H1 (cell line): ENCODE measurements at regions not wholly inside any gene's neighbourhood (a gene's known extent, or its start where the extent isn't known, plus 50 kb on each side); places are given as distances from the start of the nearest gene placed in this dataset.

Experiments
- CTCF ChIA-PET: fragments of 300-600 bp; sonication (Branson Sonifier 250); formaldehyde crosslinking; loops from one replicate; lab custom pipeline; 2021; ENCODE audit not compliant: partially characterized antibody; lab: Charles Lee
- POLR2A ChIA-PET: fragments of 300-600 bp; sonication (Branson Sonifier 250); formaldehyde crosslinking; loops from one replicate; lab custom pipeline; 2021; ENCODE audit warnings: inconsistent platforms; ENCODE audit not compliant: partially characterized antibody; lab: Charles Lee
- DNase-seq, 2 experiments: peaks; one replicate each; pipeline versions ENCODE4 v3.0.0 to v3.0.0-alpha.2; 2010 to 2022; ENCODE audit warnings: low spot score in 2 of 2, low read depth in 1 of 2, mixed read lengths in 1 of 2
- FAIRE-seq: peaks from 2 replicates; lab custom pipeline; 2011; peaks lifted over from hg19 to GRCh38; lab: Jason Lieb, UNC
- H2AFZ ChIP-seq: 2 replicates; pipeline ENCODE4 v1.8.1; 2012; ENCODE audit warnings: low read length, inconsistent platforms
- H2AK5ac ChIP-seq: 2 replicates; pipeline ENCODE4 v1.6.1; 2013; ENCODE audit warnings: low read depth, low read length
- H2BK120ac ChIP-seq: replicated peaks from 2 replicates; pipeline ENCODE3; 2013; ENCODE audit warnings: low read depth, low read length, inconsistent platforms
- H2BK12ac ChIP-seq: 2 replicates; pipeline ENCODE4 v1.6.1; 2013; ENCODE audit warnings: low read depth, low read length
- H2BK15ac ChIP-seq: 2 replicates; pipeline ENCODE4 v1.6.1; 2013; ENCODE audit warnings: low read length
- H2BK20ac ChIP-seq: 2 replicates; pipeline ENCODE4 v1.6.1; 2013; ENCODE audit warnings: low read length
- H2BK5ac ChIP-seq: 2 replicates; pipeline ENCODE4 v1.6.1; 2013; ENCODE audit warnings: low read depth, low read length
- H3K14ac ChIP-seq: 2 replicates; pipeline ENCODE4 v1.6.1; 2013; ENCODE audit warnings: inconsistent platforms; ENCODE audit not compliant: insufficient read length
- H3K18ac ChIP-seq: 2 replicates; pipeline ENCODE4 v1.6.1; 2013; ENCODE audit warnings: low read length; ENCODE audit errors: extremely low read depth
- H3K23ac ChIP-seq: 2 replicates; pipeline ENCODE4 v1.6.1; 2013; ENCODE audit warnings: inconsistent platforms; ENCODE audit not compliant: insufficient read length
- H3K23me2 ChIP-seq: 2 replicates; pipeline ENCODE4 v1.6.1; 2013; ENCODE audit warnings: low read depth, low read length
- H3K27ac ChIP-seq: 2 replicates; pipeline ENCODE4 v1.6.1; 2011; ENCODE audit warnings: low read depth, low read length, inconsistent platforms
- H3K27me3 ChIP-seq, 4 experiments: replicated peaks in 1 of 4; 1 replicate in 1 of 4; 2 replicates in 3 of 4; pipeline versions ENCODE4 v1.6.1 to v1.8.1; 2011 to 2013; ENCODE audit warnings: low read length in 3 of 4, mild to moderate bottlenecking in 3 of 4, inconsistent platforms in 2 of 4, mixed read lengths in 2 of 4, moderate library complexity in 1 of 4; ENCODE audit not compliant: control insufficient read depth in 3 of 4, insufficient read depth in 3 of 4; ENCODE audit errors: extremely low read depth in 1 of 4
- H3K36me3 ChIP-seq, 4 experiments: 2 replicates each; pipeline versions ENCODE4 v1.6.1 to v1.8.1; 2011 to 2013; ENCODE audit warnings: mild to moderate bottlenecking in 4 of 4, low read length in 3 of 4, moderate library complexity in 2 of 4, control low read depth in 1 of 4, inconsistent platforms in 1 of 4; ENCODE audit not compliant: insufficient read depth in 4 of 4, control insufficient read depth in 2 of 4
- H3K4ac ChIP-seq: replicated peaks from 2 replicates; pipeline ENCODE3; 2013; ENCODE audit warnings: low read length, low read depth, mixed read lengths, inconsistent platforms; ENCODE audit not compliant: insufficient read length
- H3K4me1 ChIP-seq, 4 experiments: replicated peaks in 1 of 4; 1 replicate in 1 of 4; 2 replicates in 3 of 4; pipeline versions ENCODE4 v1.6.1 to v1.8.1; 2011 to 2013; ENCODE audit warnings: low read length in 3 of 4, inconsistent platforms in 2 of 4, mixed read lengths in 1 of 4; ENCODE audit not compliant: insufficient read depth in 4 of 4, control insufficient read depth in 3 of 4
- H3K4me2 ChIP-seq, 2 experiments: 2 replicates each; pipeline versions ENCODE4 v1.6.1 to v1.8.1; 2011 to 2013; ENCODE audit warnings: low read depth in 2 of 2, low read length in 2 of 2, control low read depth in 1 of 2, inconsistent platforms in 1 of 2, mild to moderate bottlenecking in 1 of 2; ENCODE audit not compliant: insufficient read depth in 1 of 2
- H3K4me3 ChIP-seq, 4 experiments: fragments of 200-600, 300-600 bp in 1 of 4; sonication (generic), shearing (Covaris generic), sonication (Bioruptor Twin) in 1 of 4; 2 replicates each; pipeline versions ENCODE4 v1.5.1 to v1.8.1; 2011 to 2016; ENCODE audit warnings: low read length in 4 of 4, low read depth in 3 of 4, control low read depth in 2 of 4, inconsistent platforms in 2 of 4, mild to moderate bottlenecking in 2 of 4, mixed read lengths in 1 of 4, moderate library complexity in 1 of 4; ENCODE audit not compliant: insufficient read depth in 2 of 4; ENCODE audit errors: extremely low read depth in 1 of 4
- H3K56ac ChIP-seq: replicated peaks from 2 replicates; pipeline ENCODE3; 2013; ENCODE audit warnings: low read depth, mild to moderate bottlenecking, mixed read lengths, low read length, inconsistent platforms; ENCODE audit not compliant: insufficient read length
- H3K79me1 ChIP-seq: 2 replicates; pipeline ENCODE4 v1.6.1; 2013; ENCODE audit warnings: low read depth, low read length, control low read depth
- H3K79me2 ChIP-seq, 2 experiments: 2 replicates each; pipeline versions ENCODE4 v1.6.1 to v1.8.1; 2012 to 2013; ENCODE audit warnings: low read length in 2 of 2, mild to moderate bottlenecking in 2 of 2, inconsistent platforms in 1 of 2; ENCODE audit not compliant: insufficient read depth in 2 of 2, control insufficient read depth in 1 of 2
- H3K9ac ChIP-seq, 4 experiments: replicated peaks in 1 of 4; 1 replicate in 1 of 4; 2 replicates in 3 of 4; pipeline versions ENCODE4 v1.6.1 to v1.8.1; 2011 to 2013; ENCODE audit warnings: low read depth in 3 of 4, low read length in 3 of 4, control low read depth in 2 of 4, mild to moderate bottlenecking in 2 of 4, moderate library complexity in 2 of 4, inconsistent platforms in 1 of 4; ENCODE audit errors: extremely low read depth in 1 of 4
- H3K9me3 ChIP-seq, 2 experiments: 2 replicates each; pipeline versions ENCODE4 v1.6.1 to v1.8.1; 2012 to 2013; ENCODE audit warnings: mild to moderate bottlenecking in 2 of 2, moderate library complexity in 2 of 2, control low read depth in 1 of 2, inconsistent platforms in 1 of 2, low read depth in 1 of 2, low read length in 1 of 2, mixed read lengths in 1 of 2; ENCODE audit not compliant: insufficient read depth in 2 of 2
- H4K20me1 ChIP-seq, 2 experiments: replicated peaks in 1 of 2; 2 replicates each; pipeline versions ENCODE3 to v1.8.1; 2011 to 2013; ENCODE audit warnings: inconsistent platforms in 2 of 2, low read length in 2 of 2, mild to moderate bottlenecking in 1 of 2; ENCODE audit not compliant: insufficient read depth in 2 of 2, control insufficient read depth in 1 of 2
- H4K5ac ChIP-seq: 2 replicates; pipeline ENCODE4 v1.6.1; 2013; ENCODE audit warnings: low read length, low read depth, mixed read lengths, inconsistent platforms; ENCODE audit not compliant: insufficient read length
- H4K8ac ChIP-seq: 2 replicates; pipeline ENCODE4 v1.8.0; 2013; ENCODE audit warnings: mild to moderate bottlenecking, moderate library complexity, low read length, inconsistent platforms; ENCODE audit not compliant: insufficient read depth; ENCODE audit errors: extremely low read depth
- H4K91ac ChIP-seq: replicated peaks from 2 replicates; pipeline ENCODE3; 2013; ENCODE audit warnings: low read length, mixed read lengths, inconsistent platforms; ENCODE audit not compliant: insufficient read length
- CHD1 ChIP-seq: IDR thresholded peaks from 2 replicates; pipeline ENCODE4 v1.6.1; 2012; ENCODE audit warnings: low read depth, low read length, improper control_type of control experiment
- EP300 ChIP-seq, 2 experiments: IDR thresholded peaks; 1 replicate in 1 of 2; 2 replicates in 1 of 2; pipeline ENCODE4 v1.6.1; 2011 to 2012; ENCODE audit warnings: low read depth in 2 of 2, low read length in 2 of 2, mild to moderate bottlenecking in 2 of 2, borderline replicate concordance in 1 of 2, inconsistent platforms in 1 of 2, moderate library complexity in 1 of 2
- EZH2 ChIP-seq: fragments of 200-600 bp; sonication (generic); IDR thresholded peaks from 2 replicates; pipeline ENCODE4 v1.7.1; 2012; ENCODE audit warnings: low read depth, mild to moderate bottlenecking, moderate library complexity, low read length, inconsistent platforms; ENCODE audit not compliant: severe bottlenecking
- GABPA ChIP-seq: IDR thresholded peaks from 2 replicates; pipeline ENCODE4 v1.6.1; 2011; ENCODE audit warnings: mild to moderate bottlenecking, low read length, moderate library complexity, borderline replicate concordance; ENCODE audit not compliant: insufficient read depth
- JUND ChIP-seq: IDR thresholded peaks from 2 replicates; pipeline ENCODE4 v1.6.1; 2011; ENCODE audit warnings: mild to moderate bottlenecking, improper control_type of control experiment, low read length
- RXRA ChIP-seq: IDR thresholded peaks from 2 replicates; pipeline ENCODE4 v1.6.1; 2011; ENCODE audit warnings: low read depth, mild to moderate bottlenecking, low read length, moderate library complexity; ENCODE audit not compliant: insufficient read depth
- SIRT6 ChIP-seq: IDR thresholded peaks from one replicate; pipeline ENCODE4 v1.7.1; 2012; ENCODE audit warnings: low read length, inconsistent platforms
- SIX5 ChIP-seq: IDR thresholded peaks from 2 replicates; pipeline ENCODE4 v1.6.1; 2011; ENCODE audit warnings: mild to moderate bottlenecking, low read depth, low read length
- SP1 ChIP-seq: IDR thresholded peaks from 2 replicates; pipeline ENCODE4 v1.6.1; 2011; ENCODE audit warnings: low read depth, low read length
- TCF12 ChIP-seq: IDR thresholded peaks from 2 replicates; pipeline ENCODE4 v1.6.1; 2011; ENCODE audit warnings: low read depth, mild to moderate bottlenecking, low read length
- WGBS, 2 experiments: shearing (Covaris generic) in 1 of 2; methylation state at CpG; one replicate each; pipeline versions ENCODE4 v1.1.6 to v1.1.7; 2013 to 2015; ENCODE audit warnings: low lambda C conversion rate in 2 of 2, mixed read lengths in 2 of 2, inconsistent platforms in 1 of 2, low coverage in 1 of 2, missing lambda C conversion rate in 1 of 2; ENCODE audit not compliant: insufficient replicate concordance in 2 of 2, insufficient coverage in 1 of 2, insufficient read length in 1 of 2; ENCODE audit errors: extremely low coverage in 1 of 2, missing lambda C conversion rate in 1 of 2; 5-methylcytosine and 5-hydroxymethylcytosine counted together
- TF ChIP-seq, protein P1 (sequence below), 3 experiments: IDR thresholded peaks; 1 replicate in 2 of 3; 2 replicates in 1 of 3; pipeline versions ENCODE4 v1.5.1 to v1.6.1; 2011; ENCODE audit warnings: low read length in 3 of 3, mild to moderate bottlenecking in 3 of 3, inconsistent platforms in 2 of 3, low read depth in 1 of 3, moderate library complexity in 1 of 3; ENCODE audit not compliant: insufficient read depth in 1 of 3; ENCODE audit errors: control extremely low read depth in 1 of 3

DNA sequence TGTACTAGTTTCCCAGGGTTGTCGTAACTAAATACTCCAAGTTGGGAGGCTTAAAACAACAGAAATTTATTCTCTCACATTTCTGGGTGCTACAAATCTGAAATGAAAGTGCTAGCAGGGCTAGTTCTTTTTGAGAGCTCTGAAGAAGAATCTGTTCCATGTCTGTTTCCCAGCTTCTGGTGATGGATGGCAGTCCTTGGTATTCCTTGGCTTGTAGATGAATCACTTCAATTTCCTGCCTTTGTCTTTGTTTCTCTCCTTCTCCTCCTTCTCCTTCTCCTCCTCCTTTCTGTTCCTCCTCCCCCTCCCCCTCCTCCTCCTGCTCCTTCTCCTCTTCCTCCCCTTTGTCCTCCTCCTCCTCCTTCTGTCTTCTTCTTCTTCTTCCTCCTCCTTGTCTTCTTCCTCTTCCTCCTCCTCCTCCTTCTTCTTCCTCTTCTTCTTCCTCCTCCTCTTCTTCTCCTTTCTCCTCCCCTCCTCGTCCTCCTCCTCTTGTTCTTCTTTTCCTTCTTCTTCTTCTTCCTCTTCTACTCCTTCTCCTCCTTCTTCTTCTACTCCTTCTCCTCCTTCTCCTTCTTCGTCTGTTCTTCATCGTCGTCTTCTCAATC, 104.7 kb upstream of the ANKRD55 start:
- POLR2A ChIA-PET: no interaction called here

More for the DNA sequence above, 104.7 kb upstream of the ANKRD55 start:
- H3K14ac ChIP-seq: no peak overlapping the region
- no peak overlapping the region for H3K18ac ChIP-seq
- H3K56ac ChIP-seq: no peak overlapping the region
- DNase-seq (no peak), FAIRE-seq (no peak)
- H4K20me1 ChIP-seq: no peaks in the 10 kb centered on the region
- H2AFZ ChIP-seq: no peak overlapping the region
- H3K79me1 ChIP-seq: no peaks in the 10 kb centered on the region
- H2BK120ac ChIP-seq: no peak overlapping the region
- no peak overlapping the region for H2BK12ac ChIP-seq
- no peak for TF ChIP-seq SP1
- no peak for TF ChIP-seq RXRA
- TF ChIP-seq EZH2: no peak
- TF ChIP-seq, protein P1, sequence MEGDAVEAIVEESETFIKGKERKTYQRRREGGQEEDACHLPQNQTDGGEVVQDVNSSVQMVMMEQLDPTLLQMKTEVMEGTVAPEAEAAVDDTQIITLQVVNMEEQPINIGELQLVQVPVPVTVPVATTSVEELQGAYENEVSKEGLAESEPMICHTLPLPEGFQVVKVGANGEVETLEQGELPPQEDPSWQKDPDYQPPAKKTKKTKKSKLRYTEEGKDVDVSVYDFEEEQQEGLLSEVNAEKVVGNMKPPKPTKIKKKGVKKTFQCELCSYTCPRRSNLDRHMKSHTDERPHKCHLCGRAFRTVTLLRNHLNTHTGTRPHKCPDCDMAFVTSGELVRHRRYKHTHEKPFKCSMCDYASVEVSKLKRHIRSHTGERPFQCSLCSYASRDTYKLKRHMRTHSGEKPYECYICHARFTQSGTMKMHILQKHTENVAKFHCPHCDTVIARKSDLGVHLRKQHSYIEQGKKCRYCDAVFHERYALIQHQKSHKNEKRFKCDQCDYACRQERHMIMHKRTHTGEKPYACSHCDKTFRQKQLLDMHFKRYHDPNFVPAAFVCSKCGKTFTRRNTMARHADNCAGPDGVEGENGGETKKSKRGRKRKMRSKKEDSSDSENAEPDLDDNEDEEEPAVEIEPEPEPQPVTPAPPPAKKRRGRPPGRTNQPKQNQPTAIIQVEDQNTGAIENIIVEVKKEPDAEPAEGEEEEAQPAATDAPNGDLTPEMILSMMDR (IDR thresholded peaks at IDR 0.05; ENCODE audit: control extremely low read depth in 1 of 3, insufficient read depth in 1 of 3, low read depth in 1 of 3, low read length in 3 of 3): no peak
- no peak for TF ChIP-seq CHD1
- no peak for TF ChIP-seq SIRT6
- no peak for TF ChIP-seq TCF12
- TF ChIP-seq JUND: no peak
- TF ChIP-seq SIX5: no peak
- TF ChIP-seq EP300 (IDR thresholded peaks at IDR 0.05; ENCODE audit: borderline replicate concordance in 1 of 2, low read depth in 2 of 2, low read length in 2 of 2): no peak
- TF ChIP-seq GABPA: no peak
- H3K4me1 ChIP-seq: no peaks in the 10 kb centered on the region
- no peaks in the 10 kb centered on the region for H3K36me3 ChIP-seq
- no peaks in the 10 kb centered on the region for H3K23me2 ChIP-seq
- no peak overlapping the region for H4K91ac ChIP-seq
- H3K4me3 ChIP-seq: no peak overlapping the region
- CTCF ChIA-PET: interaction anchor here (1.3 kb wide), 1 partner anchor 131 kb away, joined by 3 read pairs; no protein-coding TSS in a partner anchor
- no peak overlapping the region for H4K5ac ChIP-seq
- no peaks in the 10 kb centered on the region for H3K79me2 ChIP-seq
- H3K4ac ChIP-seq: no peak overlapping the region
- no peak overlapping the region for H2BK15ac ChIP-seq
- 86 to 100% methylated on average over 3 to 5 of the region's 5 CpGs for WGBS, 2 experiments
- no peak overlapping the region for H2BK5ac ChIP-seq
- no peak overlapping the region for H2AK5ac ChIP-seq
- H3K9me3 ChIP-seq: peaks cover 6 to 17% of the 10 kb centered on the region in 2 experiments; a peak in 2 of 4 replicates
- H3K9ac ChIP-seq: no peak overlapping the region
- no peak overlapping the region for H3K4me2 ChIP-seq
- no peak overlapping the region for H3K23ac ChIP-seq
- no peak overlapping the region for H3K27ac ChIP-seq
- no peaks in the 10 kb centered on the region for H3K27me3 ChIP-seq
- no peak overlapping the region for H4K8ac ChIP-seq
- no peak overlapping the region for H2BK20ac ChIP-seq
